SU-DHL-6 (cell line): ENCODE measurements at regions not wholly inside any gene's neighbourhood (a gene's known extent, or its start where the extent isn't known, plus 50 kb on each side); places are given as distances from the start of the nearest gene placed in this dataset.

Source experiments
- H2AFZ ChIP-seq: fragments of 200-600 bp; sonication (generic); 2 replicates; pipeline ENCODE4 v1.6.1; 2014; ENCODE audit warnings: low read depth, mild to moderate bottlenecking, moderate library complexity, mixed read lengths, antibody characterized with exemption, low read length; ENCODE audit not compliant: severe bottlenecking
- H3F3A ChIP-seq: fragments of 200-600 bp; shearing (Covaris generic); 2 replicates; pipeline ENCODE4 v1.6.0; 2016; ENCODE audit warnings: antibody characterized with exemption, mild to moderate bottlenecking; ENCODE audit not compliant: insufficient read depth
- H3K27ac ChIP-seq: fragments of 200-600 bp; sonication (generic); 2 replicates; pipeline ENCODE4 v1.5.1; 2016; ENCODE audit warnings: low read depth, mild to moderate bottlenecking, low read length, moderate library complexity, mixed read lengths
- H3K27me3 ChIP-seq: fragments of 200-600 bp; sonication (generic), shearing (Covaris generic); 2 replicates; pipeline ENCODE4 v1.6.0; 2014; ENCODE audit warnings: mild to moderate bottlenecking, low read length
- H3K36me3 ChIP-seq: fragments of 200-600 bp; sonication (generic); 2 replicates; pipeline ENCODE4 v1.6.1; 2014; ENCODE audit warnings: mild to moderate bottlenecking, low read length, mixed read lengths
- H3K4me2 ChIP-seq: fragments of 300-600, 200-600 bp; shearing (Covaris generic), sonication (generic); 2 replicates; pipeline ENCODE4 v1.6.0; 2014; ENCODE audit warnings: low read length, low read depth, mild to moderate bottlenecking; ENCODE audit not compliant: poor library complexity, severe bottlenecking
- H3K4me3 ChIP-seq: fragments of 200-600 bp; sonication (generic); 2 replicates; pipeline ENCODE4 v1.5.1; 2014; ENCODE audit warnings: antibody characterized with exemption, low read length, mild to moderate bottlenecking, mixed read lengths; ENCODE audit not compliant: insufficient read depth, poor library complexity, severe bottlenecking
- H3K79me2 ChIP-seq: fragments of 200-600 bp; sonication (generic); 2 replicates; pipeline ENCODE4 v1.6.1; 2014; ENCODE audit warnings: mild to moderate bottlenecking, low read length, moderate library complexity; ENCODE audit not compliant: insufficient read depth
- H3K9ac ChIP-seq: fragments of 200-600 bp; sonication (generic); 2 replicates; pipeline ENCODE4 v1.7.0; 2014; ENCODE audit warnings: mild to moderate bottlenecking, low read length
- H3K9me2 ChIP-seq: fragments of 200-600 bp; sonication (generic); replicated peaks from 2 replicates; pipeline ENCODE4 v1.6.1; 2014; ENCODE audit warnings: low read length; ENCODE audit not compliant: insufficient read depth
- H3K9me3 ChIP-seq: fragments of 200-600 bp; sonication (generic); 2 replicates; pipeline ENCODE4 v1.6.1; 2014; ENCODE audit warnings: low read length, mixed read lengths; ENCODE audit not compliant: insufficient read depth
- H4K20me1 ChIP-seq: fragments of 200-600 bp; sonication (generic); 2 replicates; pipeline ENCODE4 v1.6.1; 2014; ENCODE audit warnings: low read depth, mild to moderate bottlenecking, antibody characterized with exemption, low read length, moderate library complexity, mixed read lengths
- CTCF ChIP-seq: fragments of 200-600 bp; sonication (generic); IDR thresholded peaks from one replicate; pipeline ENCODE4 v1.5.1; 2017; ENCODE audit warnings: antibody characterized with exemption, mild to moderate bottlenecking, low read length, moderate library complexity; ENCODE audit not compliant: insufficient read depth, poor library complexity, severe bottlenecking
- EZH2phosphoT487 ChIP-seq: fragments of 200-600 bp; sonication (generic), shearing (Covaris generic); conservative IDR thresholded peaks from 2 replicates; pipeline ENCODE4 v1.6.1; 2018; ENCODE audit warnings: mild to moderate bottlenecking, antibody characterized with exemption, low read length, moderate library complexity, mixed read lengths

- TF ChIP-seq EZH2phosphoT487 (no peak), CTCF (no peak)
- Histone ChIP-seq H3K9me2 (no peaks in the 10 kb centered on the region), H3K79me2 (no peaks in the 10 kb centered on the region), H3K36me3 (no peaks in the 10 kb centered on the region), H3K9ac (no peak overlapping the region), H3K4me2 (no peak overlapping the region), H3K9me3 (no peaks in the 10 kb centered on the region), H3F3A (no peaks in the 10 kb centered on the region), H4K20me1 (no peaks in the 10 kb centered on the region), H2AFZ (no peak overlapping the region), H3K27ac (no peak overlapping the region), H3K4me3 (no peak overlapping the region), H3K27me3 (no peaks in the 10 kb centered on the region)
These were observed 282.0 kb downstream of the SEC23IP start for GRCh38 chr10:120174491-120174890.

GRCh38 chr10:120177330-120177729 lies 279.7 kb upstream of the PLPP4 start:
- Histone ChIP-seq H3K4me3 (no peak overlapping the region), H3K79me2 (no peaks in the 10 kb centered on the region), H3K36me3 (no peaks in the 10 kb centered on the region), H3K9ac (no peak overlapping the region), H3K4me2 (no peak overlapping the region), H3K9me2 (no peaks in the 10 kb centered on the region), H3F3A (no peaks in the 10 kb centered on the region), H3K27ac (no peak overlapping the region), H3K9me3 (no peaks in the 10 kb centered on the region), H2AFZ (no peak overlapping the region), H3K27me3 (no peaks in the 10 kb centered on the region), H4K20me1 (no peaks in the 10 kb centered on the region)
- TF ChIP-seq CTCF (no peak), EZH2phosphoT487 (no peak)

- H3F3A ChIP-seq: no peaks in the 10 kb centered on the region
- H3K27ac ChIP-seq: no peak overlapping the region
- H3K9ac ChIP-seq: no peak overlapping the region
- H3K27me3 ChIP-seq: no peaks in the 10 kb centered on the region
- no peak overlapping the region for H3K4me2 ChIP-seq
- H2AFZ ChIP-seq: no peak overlapping the region
- H3K36me3 ChIP-seq: no peaks in the 10 kb centered on the region
- TF ChIP-seq CTCF (no peak), EZH2phosphoT487 (no peak)
- H3K79me2 ChIP-seq: no peaks in the 10 kb centered on the region
- no peaks in the 10 kb centered on the region for H3K9me2 ChIP-seq
- no peak overlapping the region for H3K4me3 ChIP-seq
- H3K9me3 ChIP-seq: no peaks in the 10 kb centered on the region
- no peaks in the 10 kb centered on the region for H4K20me1 ChIP-seq
These were observed 276.9 kb upstream of the PLPP4 start for GRCh38 chr10:120180160-120180559.
